ENCODE measurements at regions not wholly inside any gene's neighbourhood (a gene's known extent, or its start where the extent isn't known, plus 50 kb on each side); places are given as distances from the start of the nearest gene placed in this dataset.
"Not testable (repeated sequence)": the region's sequence is repeated elsewhere in the genome, so short reads cannot be mapped to it uniquely, and the experiment has no call there.

DNA sequence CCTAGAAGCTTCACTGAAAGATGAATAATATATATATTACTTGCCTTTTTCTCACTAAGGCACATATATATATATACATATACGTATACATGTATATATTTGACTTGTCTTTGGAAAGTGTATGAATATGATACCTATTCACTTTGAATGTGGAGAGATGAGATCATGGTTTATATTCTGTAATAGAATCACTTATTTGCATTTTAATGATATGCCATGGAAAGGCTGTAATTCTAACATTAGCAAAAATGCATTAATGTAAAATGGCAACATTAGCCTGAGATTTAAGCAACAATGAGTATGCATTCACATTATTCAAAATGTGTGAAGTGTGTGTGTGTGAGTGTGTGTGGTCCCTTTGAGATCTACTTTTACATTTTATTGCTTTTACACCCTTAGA is 54.5 kb upstream of the PRKD1 start:
- ATAC-seq: no peak
- no peak for DNase-seq
- intact Hi-C loops (cut with micrococcal nuclease): no loop called here

- DNase-seq (no peak), ATAC-seq (no peak)
- intact Hi-C loops (cut with micrococcal nuclease): no loop called here
Observed at GRCh38 chr14:29982993-29983392, 55.3 kb upstream of the PRKD1 start.

DNA sequence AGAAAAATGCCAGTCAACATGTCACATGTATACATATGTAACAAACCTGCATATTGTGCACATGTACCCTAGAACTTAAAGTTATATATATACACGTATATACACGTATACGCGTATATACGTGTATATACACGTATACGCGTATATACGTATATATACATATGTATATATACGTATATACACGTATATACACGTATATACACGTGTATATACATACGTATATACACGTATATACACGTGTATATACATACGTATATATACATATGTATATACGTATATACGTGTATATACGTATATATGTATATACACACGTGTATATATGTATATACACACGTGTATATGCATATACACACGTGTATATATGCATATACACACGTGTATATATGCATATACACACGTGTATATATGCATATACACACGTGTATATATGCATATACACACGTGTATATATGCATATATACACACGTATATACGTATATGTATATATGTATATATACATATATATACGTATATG is 62.8 kb upstream of the PRKD1 start:
- intact Hi-C loops (cut with micrococcal nuclease); ATAC-seq; DNase-seq: not testable (repeated sequence)

- no peak for ATAC-seq
- intact Hi-C loops (cut with micrococcal nuclease): no loop called here
- DNase-seq: no peak
Observed at GRCh38 chr14:29990993-29991392, 63.3 kb upstream of the PRKD1 start.

GRCh38 chr14:29993143-29993542 is 65.5 kb upstream of the PRKD1 start:
- DNase-seq (no peak), ATAC-seq (no peak)
- intact Hi-C loops (cut with micrococcal nuclease): no loop called here

GRCh38 chr14:29999013-29999539 is 71.4 kb upstream of the PRKD1 start:
- no peak for ATAC-seq
- DNase-seq: no peak
- intact Hi-C loops (cut with micrococcal nuclease): no loop called here

GRCh38 chr14:30002859-30003258 is 75.2 kb upstream of the PRKD1 start:
- ATAC-seq: no peak
- DNase-seq: no peak
- intact Hi-C loops (cut with micrococcal nuclease): no loop called here

DNA sequence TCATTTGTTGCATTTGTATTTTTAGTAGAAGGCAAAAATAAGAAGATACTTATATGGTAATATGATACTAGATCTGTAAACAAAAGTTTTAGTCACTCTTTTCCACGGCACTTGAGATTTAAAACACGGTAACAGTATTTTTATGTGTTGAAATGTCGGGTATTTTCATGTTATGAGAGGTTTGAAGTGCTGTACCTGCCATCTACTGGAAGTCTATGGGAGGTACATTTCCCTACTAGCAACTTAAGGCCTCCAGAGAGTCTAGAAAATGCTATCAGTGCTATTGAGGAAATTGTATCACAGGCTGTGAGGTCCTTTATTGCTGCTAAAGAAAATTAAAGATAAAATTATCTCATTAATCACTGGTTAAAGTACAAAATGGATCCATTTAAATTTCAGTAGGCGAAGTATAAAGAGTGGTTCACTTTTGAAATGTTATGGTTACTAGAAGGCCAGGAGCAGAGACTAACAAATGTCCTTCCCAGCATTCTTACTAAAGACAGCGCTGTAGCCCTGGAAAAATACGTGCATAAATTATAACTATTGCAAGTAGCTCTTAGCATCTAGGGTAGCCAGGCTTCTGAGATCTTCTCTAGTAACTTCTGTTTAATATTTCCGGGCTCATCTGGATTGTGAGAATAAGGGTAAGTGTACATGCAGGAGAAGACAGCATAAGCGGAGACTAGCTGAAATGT is 77.6 kb upstream of the PRKD1 start:
- DNase-seq (no peak), ATAC-seq (peak; percentile 68)
- intact Hi-C loops (cut with micrococcal nuclease): loop anchor here (1.0 kb wide), 1 partner anchor 456 kb away; no protein-coding TSS in a partner anchor

- no peak for ATAC-seq
- intact Hi-C loops (cut with micrococcal nuclease): no loop called here
- DNase-seq: no peak
Observed at GRCh38 chr14:30006695-30007094, 79.0 kb upstream of the PRKD1 start.

DNA sequence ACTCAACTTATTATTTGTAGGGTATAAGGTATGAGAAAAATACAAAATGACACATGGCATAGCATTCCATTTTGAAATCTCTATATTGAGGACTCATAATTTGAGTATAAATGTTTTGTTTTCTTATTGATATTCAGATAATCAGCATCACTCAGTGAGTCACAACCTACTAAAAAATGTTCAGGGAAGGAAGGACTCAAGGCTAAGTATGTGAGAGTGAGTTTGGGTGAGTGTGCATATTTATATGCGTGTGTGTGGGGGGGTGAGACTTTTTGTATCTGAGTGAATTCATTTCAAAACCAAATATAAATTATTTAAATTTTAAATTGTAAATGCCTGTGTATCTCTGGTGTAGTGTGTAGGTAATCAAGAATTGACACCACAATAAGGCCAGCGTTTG is 87.8 kb upstream of the PRKD1 start:
- intact Hi-C loops (cut with micrococcal nuclease): no loop called here
- ATAC-seq: no peak
- DNase-seq: no peak

DNA sequence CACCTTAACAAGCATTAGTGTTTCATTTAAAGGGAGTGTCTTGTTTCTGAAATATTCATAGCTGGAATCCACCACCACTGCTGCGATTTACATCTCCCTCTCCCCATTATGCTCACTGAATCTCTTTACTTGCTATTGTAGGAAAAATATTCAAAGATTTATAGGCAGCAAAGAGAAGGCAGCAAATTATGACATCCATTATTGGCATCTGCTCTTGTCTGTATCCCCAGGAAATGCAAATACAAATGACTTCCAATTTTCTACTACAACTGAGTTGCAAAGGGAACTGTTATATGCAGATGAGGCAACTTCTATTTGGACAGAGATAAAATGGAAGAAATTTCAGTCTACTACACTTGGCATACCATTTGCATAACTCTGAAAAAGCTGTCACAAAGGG is 88.4 kb upstream of the PRKD1 start:
- ATAC-seq: no peak

GRCh38 chr14:30017370-30017993 is 89.8 kb upstream of the PRKD1 start:
- intact Hi-C loops (cut with micrococcal nuclease): no loop called here
- DNase-seq (no peak), ATAC-seq (no peak)

More for the DNA sequence above, 88.4 kb upstream of the PRKD1 start:
- DNase-seq: no peak
- intact Hi-C loops (cut with micrococcal nuclease): no loop called here

DNA sequence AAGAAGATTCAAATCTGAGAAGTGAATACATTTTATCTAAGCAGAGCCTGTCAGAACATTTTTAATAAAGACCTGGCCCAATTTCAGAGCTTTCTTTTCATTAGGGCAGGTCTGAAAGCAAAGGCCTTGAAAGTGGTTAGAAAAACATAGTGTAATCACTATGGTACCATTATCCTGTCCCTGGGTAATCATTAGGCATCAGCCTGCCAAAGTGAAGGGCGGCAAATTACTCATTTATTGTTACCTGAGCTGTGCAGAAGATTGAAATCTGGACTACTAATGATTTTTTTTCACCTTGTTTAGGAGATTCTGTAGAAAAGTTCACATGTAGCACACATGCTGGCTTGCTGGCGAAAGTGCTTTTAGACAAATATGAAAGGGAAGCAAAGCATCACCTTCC is 92.6 kb upstream of the PRKD1 start:
- intact Hi-C loops (cut with micrococcal nuclease): no loop called here
- ATAC-seq: no peak
- DNase-seq: no peak

- ATAC-seq (no peak), DNase-seq (no peak)
- intact Hi-C loops (cut with micrococcal nuclease): no loop called here
Observed at GRCh38 chr14:30020687-30021086, 93.0 kb upstream of the PRKD1 start.

GRCh38 chr14:30023350-30023749 is 95.7 kb upstream of the PRKD1 start:
- ATAC-seq; intact Hi-C loops (cut with micrococcal nuclease): not testable (repeated sequence)

GRCh38 chr14:30034152-30034551 is 106.5 kb upstream of the PRKD1 start:
- ATAC-seq: no peak
- no peak for DNase-seq
- intact Hi-C loops (cut with micrococcal nuclease): no loop called here

More at GRCh38 chr14:30023350-30023749, 95.7 kb upstream of the PRKD1 start:
- DNase-seq: not testable (repeated sequence)

GRCh38 chr14:30035361-30035760 is 107.7 kb upstream of the PRKD1 start:
- DNase-seq (no peak), ATAC-seq (no peak)
- intact Hi-C loops (cut with micrococcal nuclease): no loop called here

- DNase-seq (no peak), ATAC-seq (no peak)
- intact Hi-C loops (cut with micrococcal nuclease): no loop called here
Observed at GRCh38 chr14:30045720-30046119, 118.1 kb upstream of the PRKD1 start.

GRCh38 chr14:30053103-30053502 is 125.5 kb upstream of the PRKD1 start:
- intact Hi-C loops (cut with micrococcal nuclease): no loop called here
- no peak for ATAC-seq
- no peak for DNase-seq

GRCh38 chr14:30054201-30054600 is 126.6 kb upstream of the PRKD1 start:
- DNase-seq (no peak), ATAC-seq (no peak)
- intact Hi-C loops (cut with micrococcal nuclease): no loop called here

GRCh38 chr14:30058401-30058800 is 130.8 kb upstream of the PRKD1 start:
- no peak for ATAC-seq
- DNase-seq: no peak
- intact Hi-C loops (cut with micrococcal nuclease): no loop called here
